AG04450 (cell line): ENCODE measurements at regions not wholly inside any gene's neighbourhood (a gene's known extent, or its start where the extent isn't known, plus 50 kb on each side); places are given as distances from the start of the nearest gene placed in this dataset.

Experiments
- CTCF ChIA-PET: fragments of 300-600, 350-600 bp; formaldehyde crosslinking; extraction: SDS; loops from one replicate; lab custom pipeline; 2022; ENCODE audit warnings: antibody characterized with exemption, inconsistent platforms; lab: Charles Lee
- POLR2A ChIA-PET: fragments of 350-600 bp; formaldehyde crosslinking; extraction: SDS; loops from one replicate; lab custom pipeline; 2021; ENCODE audit warnings: antibody characterized with exemption, inconsistent platforms; lab: Yijun Ruan, JAX
- DNase-seq: peaks from one replicate; pipeline ENCODE4 v3.0.0-alpha.2; 2011; ENCODE audit warnings: low read depth, low spot score
- H3K27ac ChIP-seq: one replicate; pipeline ENCODE4 v1.5.1; 2012; ENCODE audit warnings: low read depth, low read length, control low read depth
- H3K27me3 ChIP-seq: one replicate; pipeline ENCODE4 v1.6.0; 2012; ENCODE audit warnings: low read length; ENCODE audit not compliant: control insufficient read depth, insufficient read depth
- H3K4me3 ChIP-seq: 2 replicates; pipeline ENCODE4 v1.5.1; 2011; ENCODE audit warnings: mild to moderate bottlenecking, low read depth, low read length, control low read depth
- H3K9me3 ChIP-seq: 2 replicates; pipeline ENCODE4 v1.5.1; 2012; ENCODE audit warnings: low read length; ENCODE audit not compliant: control insufficient read depth, insufficient read depth
- TF ChIP-seq, protein P1 (sequence below): IDR thresholded peaks from 2 replicates; pipeline ENCODE4 v1.5.1; 2011; ENCODE audit warnings: low read depth, low read length, control low read depth, inconsistent platforms

GRCh38 chr2:23215016-23215415 lies 170.0 kb upstream of the KLHL29 start:
- TF ChIP-seq, protein P1, sequence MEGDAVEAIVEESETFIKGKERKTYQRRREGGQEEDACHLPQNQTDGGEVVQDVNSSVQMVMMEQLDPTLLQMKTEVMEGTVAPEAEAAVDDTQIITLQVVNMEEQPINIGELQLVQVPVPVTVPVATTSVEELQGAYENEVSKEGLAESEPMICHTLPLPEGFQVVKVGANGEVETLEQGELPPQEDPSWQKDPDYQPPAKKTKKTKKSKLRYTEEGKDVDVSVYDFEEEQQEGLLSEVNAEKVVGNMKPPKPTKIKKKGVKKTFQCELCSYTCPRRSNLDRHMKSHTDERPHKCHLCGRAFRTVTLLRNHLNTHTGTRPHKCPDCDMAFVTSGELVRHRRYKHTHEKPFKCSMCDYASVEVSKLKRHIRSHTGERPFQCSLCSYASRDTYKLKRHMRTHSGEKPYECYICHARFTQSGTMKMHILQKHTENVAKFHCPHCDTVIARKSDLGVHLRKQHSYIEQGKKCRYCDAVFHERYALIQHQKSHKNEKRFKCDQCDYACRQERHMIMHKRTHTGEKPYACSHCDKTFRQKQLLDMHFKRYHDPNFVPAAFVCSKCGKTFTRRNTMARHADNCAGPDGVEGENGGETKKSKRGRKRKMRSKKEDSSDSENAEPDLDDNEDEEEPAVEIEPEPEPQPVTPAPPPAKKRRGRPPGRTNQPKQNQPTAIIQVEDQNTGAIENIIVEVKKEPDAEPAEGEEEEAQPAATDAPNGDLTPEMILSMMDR: no peak
- H3K4me3 ChIP-seq: no peak overlapping the region
- no peaks in the 10 kb centered on the region for H3K27me3 ChIP-seq
- no peak overlapping the region for H3K27ac ChIP-seq
- ChIA-PET POLR2A (no interaction called here), CTCF (no interaction called here)
- H3K9me3 ChIP-seq: no peaks in the 10 kb centered on the region
- DNase-seq: no peak

DNA sequence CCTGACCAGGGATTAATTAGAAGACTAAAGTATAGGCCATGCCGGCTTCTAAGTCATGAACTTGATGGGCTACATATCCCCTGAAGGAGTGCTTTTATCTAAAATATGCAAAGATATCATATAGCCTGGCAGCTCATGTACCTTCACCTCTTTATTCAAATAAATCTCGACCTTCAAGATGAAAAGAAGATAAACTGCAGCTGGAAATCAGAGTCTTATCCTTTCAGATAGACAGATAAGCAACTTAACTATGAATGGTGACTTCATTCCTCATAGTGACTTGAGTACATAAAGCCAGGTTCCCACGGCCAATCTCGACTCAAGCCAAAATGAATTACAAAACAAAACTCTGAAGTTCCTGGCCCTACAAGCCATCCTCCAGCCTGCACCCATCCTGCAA lies 165.3 kb upstream of the KLHL29 start:
- TF ChIP-seq, protein P1: no peak
- no peaks in the 10 kb centered on the region for H3K9me3 ChIP-seq
- CTCF ChIA-PET: no interaction called here
- no peak overlapping the region for H3K27ac ChIP-seq
- DNase-seq: no peak
- H3K4me3 ChIP-seq: no peak overlapping the region
- POLR2A ChIA-PET: no interaction called here
- no peaks in the 10 kb centered on the region for H3K27me3 ChIP-seq

- DNase-seq: no peak
- POLR2A ChIA-PET: no interaction called here
- TF ChIP-seq, protein P1: no peak
- CTCF ChIA-PET: no interaction called here
- no peaks in the 10 kb centered on the region for H3K9me3 ChIP-seq
- H3K4me3 ChIP-seq: no peak overlapping the region
- no peak overlapping the region for H3K27ac ChIP-seq
- no peaks in the 10 kb centered on the region for H3K27me3 ChIP-seq
Measured at GRCh38 chr2:23220513-23221094, 164.4 kb upstream of the KLHL29 start.

DNA sequence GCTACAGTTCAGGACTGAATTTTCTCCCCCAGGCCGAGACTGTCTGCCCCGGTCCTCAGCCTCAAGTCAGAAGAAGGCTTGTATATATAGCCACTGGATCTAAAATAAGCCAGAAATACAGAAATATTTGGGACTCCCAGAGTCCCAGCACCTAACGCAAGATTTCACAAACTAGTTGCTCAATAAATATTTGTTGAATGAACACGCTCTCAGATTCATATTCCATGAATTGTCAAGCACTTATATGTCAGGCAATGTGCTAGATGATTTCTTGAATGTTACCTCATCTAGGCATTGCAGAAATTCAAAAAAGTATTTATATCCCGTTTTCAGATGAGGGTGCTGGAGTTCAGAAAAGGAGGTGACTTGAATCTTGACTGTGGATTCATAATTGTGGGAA lies 163.7 kb upstream of the KLHL29 start:
- no peaks in the 10 kb centered on the region for H3K27me3 ChIP-seq

GRCh38 chr2:23221901-23222300 lies 163.1 kb upstream of the KLHL29 start:
- Histone ChIP-seq H3K27ac (no peak overlapping the region), H3K27me3 (no peaks in the 10 kb centered on the region), H3K9me3 (no peaks in the 10 kb centered on the region), H3K4me3 (no peak overlapping the region)
- TF ChIP-seq, protein P1: no peak
- CTCF ChIA-PET: no interaction called here
- POLR2A ChIA-PET: no interaction called here
- no peak for DNase-seq

More for the DNA sequence above, 163.7 kb upstream of the KLHL29 start:
- Histone ChIP-seq H3K4me3 (no peak overlapping the region), H3K9me3 (no peaks in the 10 kb centered on the region), H3K27ac (no peak overlapping the region)
- TF ChIP-seq, protein P1: no peak
- ChIA-PET CTCF (no interaction called here), POLR2A (no interaction called here)
- no peak for DNase-seq
